Fibroblast of skin of back (primary cell): ENCODE measurements at regions not wholly inside any gene's neighbourhood (a gene's known extent, or its start where the extent isn't known, plus 50 kb on each side); places are given as distances from the start of the nearest gene placed in this dataset.
A peak's percentile ranks its signal among the peaks of the same experiment; 100 is the strongest.

Experiments
- DNase-seq: peaks from one replicate; pipeline ENCODE4 v3.0.0-alpha.2; 2013

DNA sequence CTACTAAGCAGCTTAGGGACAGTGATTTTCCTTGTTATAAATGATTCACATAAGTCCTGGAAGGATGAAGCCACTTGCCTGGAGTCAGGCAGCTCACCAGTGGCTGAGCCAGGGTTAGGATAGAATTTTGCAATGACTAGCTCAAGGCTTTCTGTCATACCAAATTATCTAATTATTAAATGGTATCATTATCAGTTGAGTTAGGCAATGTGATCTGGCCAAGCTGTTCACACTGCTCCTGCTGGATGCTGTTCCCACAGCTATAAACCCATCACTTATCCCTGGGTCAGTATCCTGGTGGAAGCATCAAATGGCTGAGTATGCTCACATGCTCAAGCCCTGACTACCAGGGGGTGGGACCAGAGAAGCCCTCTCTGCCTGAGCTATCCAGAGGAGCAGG lies 235.2 kb downstream of the MTX2 start:
- no peak for DNase-seq

DNA sequence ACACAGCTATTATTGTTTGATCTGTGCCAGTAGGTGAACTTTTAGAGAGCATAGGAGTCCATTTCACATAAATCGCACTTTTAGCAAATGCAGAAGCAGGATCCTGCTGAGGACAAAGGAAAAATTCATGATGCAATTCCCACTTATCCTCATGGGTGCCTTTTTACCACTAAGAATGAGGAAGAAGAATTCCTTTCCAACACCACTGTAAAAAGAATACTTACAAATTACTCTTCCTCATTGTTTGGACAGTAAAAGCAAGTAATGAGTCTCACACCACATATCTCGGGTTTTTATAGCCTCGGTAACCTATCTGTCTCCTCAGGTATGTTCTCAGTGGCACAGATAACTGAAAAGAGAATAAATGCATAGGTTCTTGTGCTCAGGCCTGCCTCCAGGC lies 238.5 kb downstream of the MTX2 start:
- peak; percentile 67 for DNase-seq

DNA sequence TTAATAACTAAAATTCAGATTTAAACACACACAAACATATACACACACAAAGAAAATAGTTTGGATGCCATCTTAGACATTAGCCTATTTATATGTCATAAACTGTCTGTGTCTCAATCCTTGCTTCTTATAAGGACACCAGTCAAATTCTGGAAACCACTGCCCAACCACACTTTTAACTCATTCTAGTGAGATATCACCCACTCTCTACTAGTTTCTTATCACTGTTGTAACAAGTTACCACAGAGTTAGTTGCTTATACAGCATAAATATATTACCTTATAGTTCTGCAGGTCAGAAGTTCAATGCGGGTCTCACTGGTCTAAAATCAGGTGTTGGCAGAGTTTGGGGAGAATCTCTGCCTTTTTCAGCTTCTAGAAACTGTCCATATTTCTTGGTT lies 239.1 kb downstream of the MTX2 start:
- DNase-seq, result no peak

DNA sequence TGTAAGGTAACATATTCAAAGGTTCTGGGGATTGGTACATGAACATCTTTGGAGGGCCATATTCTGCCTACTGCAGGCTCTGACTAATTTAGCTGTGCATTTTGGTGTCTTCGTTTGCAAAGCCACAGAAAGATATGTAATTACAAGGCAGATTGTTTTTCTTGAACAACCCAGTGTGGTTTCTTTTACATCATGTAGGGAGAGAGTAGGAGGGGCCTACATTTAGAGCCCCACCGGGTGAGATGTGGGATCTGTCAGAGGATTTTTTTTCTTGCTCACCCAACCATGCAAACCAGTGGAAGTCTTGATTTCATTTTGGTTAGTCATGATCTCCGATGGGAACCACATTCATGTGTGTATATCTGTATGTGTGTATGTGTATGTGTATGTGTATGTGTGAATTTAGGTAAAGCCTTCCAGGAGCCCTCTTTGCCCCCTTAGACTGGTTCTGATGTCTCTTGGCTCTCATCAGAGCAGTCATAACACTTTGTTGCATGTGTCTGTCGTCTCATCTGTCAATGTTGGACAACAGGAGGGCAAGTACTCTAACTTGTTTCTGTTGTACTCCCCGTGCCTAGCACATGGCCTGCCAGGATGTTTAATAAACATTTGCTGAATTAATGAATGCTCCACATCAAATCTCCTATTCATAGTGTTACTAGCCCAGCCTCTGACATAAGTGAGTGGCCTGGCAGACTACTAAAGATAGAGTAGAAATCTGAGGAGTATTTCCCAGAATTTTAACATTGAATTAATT lies 239.9 kb downstream of the MTX2 start:
- peak; percentile 62 for DNase-seq

DNA sequence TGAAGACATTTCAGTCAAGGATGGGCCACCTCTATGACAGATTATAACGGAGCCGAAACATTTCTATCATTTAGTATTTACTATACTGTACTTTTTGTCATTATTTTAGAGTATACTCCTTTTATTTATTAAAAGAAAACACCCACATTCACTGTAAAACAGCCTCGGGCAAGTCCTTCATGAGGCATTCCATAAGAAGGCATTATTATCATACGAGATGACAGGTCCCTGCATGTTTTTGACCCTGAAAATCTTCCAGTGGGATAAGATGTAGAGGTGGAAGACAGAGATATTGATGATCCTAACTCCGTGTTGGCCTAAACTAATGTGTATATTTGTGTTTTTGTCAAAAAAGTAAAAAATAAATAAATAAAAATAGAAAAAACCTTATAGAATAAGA lies 245.0 kb downstream of the MTX2 start:
- no peak for DNase-seq

DNA sequence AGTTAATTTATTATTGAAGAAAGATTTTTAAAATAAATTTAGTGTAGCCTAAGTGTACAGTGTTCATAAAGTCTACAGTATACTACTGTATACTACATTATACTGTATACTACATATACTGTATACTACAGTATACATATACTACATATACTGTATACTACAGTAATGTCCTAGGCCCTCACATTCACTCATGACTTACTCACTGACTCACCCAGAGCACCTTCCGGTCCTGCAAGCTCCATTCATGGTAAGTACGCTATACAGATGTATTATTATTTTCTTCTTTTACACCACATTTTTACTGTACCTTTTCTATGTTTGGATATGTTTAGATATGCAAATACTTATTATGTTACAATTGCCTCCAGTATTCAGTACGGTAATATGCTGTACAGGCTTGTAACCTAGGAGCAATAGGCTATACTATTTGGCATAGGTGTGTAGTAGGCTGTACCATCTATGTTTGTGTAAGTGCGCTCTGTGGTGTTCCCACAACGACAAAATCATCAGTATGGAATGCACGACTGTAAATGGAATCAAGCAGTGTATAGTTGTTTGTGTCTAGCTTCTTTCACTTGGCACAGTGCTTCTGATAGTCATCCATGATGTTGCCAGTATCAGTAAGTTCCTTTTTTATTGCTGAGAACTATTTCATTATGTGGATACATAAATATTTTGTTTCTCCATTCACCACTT lies 245.7 kb downstream of the MTX2 start:
- peak; percentile 20 for DNase-seq

DNA sequence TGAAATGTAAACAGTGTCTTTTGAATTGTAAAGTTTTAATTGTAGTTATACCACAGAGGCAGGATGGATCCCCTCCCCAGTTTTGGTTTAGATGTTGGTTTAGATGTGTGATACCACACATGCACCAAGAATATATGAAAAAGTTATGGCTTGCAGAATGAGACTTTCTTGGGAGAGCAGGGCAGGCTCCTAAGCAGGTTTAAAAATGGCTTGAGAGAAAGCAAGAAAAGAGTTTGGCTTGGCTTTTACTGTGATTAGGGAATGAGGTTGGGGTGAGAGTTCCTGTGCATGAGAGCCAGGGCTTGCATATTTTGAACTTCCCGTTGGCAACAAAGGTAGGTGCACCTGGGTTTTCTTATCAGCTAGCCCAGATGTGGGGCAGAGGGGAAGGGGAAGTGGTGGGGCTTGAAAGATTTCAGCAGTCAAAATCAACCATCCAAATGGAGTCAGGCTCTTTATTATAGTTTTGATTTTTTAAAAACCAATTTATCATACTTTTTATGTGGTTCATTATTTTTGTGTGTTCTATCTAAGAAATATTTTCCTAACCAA lies 246.9 kb downstream of the MTX2 start:
- no peak for DNase-seq

DNA sequence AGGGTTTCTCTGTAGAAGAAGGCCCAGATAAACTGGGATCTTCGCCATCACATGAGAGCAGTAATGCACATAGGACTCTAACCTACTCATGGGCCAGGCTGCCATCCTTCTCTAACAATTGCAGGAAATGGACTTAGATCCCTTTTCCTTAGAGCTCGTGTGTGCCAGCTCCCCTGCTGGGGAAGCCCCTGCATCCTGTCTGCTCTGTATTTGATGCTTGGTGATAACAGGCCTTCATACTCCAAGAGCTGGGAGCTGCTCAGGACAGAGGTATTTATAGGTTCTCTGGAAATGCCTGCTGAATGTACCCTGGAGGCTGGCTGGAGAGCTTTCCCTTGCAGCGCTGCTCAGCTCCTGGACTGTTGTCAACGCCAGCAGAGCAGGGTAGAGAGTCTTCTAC lies 249.6 kb downstream of the MTX2 start:
- peak; percentile 42 for DNase-seq

DNA sequence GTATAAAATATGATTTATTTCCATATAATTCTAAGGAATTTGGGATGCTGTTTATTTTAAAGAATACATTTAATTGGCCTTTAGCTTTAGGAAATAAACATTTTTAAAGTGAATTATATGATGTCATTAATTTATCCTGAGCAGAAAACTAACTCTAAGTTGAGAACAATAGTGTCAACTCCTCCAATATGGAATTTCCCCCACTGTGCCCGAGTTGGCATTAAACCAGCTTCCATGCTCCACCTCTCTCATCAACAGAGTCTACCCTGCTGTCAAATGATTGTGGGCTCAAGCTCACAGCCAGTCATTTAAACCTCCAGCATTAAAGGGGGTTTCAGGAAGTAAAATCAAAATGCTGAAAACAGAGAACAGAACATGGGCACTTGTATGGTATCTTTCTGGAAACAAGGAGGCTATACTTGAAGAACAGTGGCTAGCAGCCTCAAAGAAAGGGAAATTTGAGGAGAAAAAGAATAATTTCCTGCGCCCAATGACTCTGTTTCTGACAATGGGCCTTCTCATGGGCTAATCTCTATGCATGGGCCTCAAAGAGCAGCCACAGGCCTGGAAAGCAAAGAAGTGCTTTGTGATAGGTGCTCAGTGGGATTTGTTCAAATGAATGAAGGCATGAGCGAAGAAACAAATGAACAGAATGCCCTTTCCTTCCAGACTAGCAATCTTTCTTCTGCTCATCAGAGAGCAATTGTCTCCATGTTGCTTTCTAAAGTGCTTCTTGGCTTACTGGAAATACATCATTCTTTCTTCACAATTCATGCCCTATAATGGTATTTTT lies 252.8 kb downstream of the MTX2 start:
- no peak for DNase-seq

DNA sequence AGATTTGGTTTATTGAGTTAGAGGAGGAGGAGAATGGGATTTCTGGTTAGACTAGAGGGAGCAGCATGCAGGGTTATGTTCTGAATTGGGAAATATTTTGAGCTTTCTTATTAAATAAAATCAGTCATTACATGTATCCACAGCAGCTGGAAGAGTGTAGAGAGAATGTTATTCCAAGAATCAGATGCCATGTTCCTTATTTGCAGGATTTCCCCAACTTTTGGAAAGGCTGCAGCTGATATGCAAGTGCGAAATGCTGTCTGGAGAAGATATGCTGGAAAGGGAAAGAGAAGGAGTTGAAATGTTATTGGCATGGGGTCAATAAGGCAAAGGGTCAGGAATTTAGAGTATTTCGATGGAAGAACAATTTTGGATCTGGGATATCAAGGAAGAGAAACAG lies 255.8 kb downstream of the MTX2 start:
- no peak for DNase-seq

DNA sequence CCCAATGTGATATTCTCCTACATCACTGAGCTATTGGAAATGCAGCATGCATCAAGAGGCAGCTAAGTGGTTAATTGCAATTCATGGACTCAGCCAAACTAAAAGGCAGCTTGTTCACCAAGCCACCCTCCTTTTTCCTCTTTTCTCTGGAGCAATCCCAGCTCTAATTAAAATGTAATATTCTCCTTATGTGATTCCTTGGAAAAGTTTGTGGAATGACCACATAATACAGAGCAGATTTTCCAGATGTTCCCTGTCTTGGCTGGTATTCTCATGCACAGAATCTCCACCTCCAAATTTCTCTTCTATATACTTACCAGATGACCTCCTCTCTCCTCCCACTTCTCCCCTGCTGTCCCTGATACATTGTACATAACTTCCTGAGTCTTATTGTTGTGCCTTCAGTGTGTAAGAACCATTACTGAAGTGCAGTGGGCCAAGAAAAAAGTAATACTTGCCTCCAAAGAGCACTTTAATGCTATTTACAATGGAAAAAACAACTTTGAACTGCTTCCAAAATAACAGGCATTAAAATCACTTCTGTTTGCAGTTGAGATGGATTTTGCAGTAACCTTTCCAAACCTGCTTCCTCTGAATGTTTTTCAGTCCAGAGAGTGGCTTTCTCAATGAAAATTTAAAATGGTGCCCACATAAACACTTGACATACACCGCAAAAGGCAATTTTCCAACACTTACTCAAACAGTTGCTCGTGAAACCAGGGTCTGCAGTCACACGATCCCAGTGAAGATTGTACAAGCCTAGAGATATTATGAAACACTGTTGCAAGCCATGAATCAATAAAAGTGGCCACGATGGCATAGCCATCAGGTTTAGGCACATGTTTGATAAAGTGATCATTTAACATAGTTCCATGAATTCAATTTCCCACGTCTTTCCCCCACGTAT lies 258.0 kb downstream of the MTX2 start:
- DNase-seq, result no peak

DNA sequence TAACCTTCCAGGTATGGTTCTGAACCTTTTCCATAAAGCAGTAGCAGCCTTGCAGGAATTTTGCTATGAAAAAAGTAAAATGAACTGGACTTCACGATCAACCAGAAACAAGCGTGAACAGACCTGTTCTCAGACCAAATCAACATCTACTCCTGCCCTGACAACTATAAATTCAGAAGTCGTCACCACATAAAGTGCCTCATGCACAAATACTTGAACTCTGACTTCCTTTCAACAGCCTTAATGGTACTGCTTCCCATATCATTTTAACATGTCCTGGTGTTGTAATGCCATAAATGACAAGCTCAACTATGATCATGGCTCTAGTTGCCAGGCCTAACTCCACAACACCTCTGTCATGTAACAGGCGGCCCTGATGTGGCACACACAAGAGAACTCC lies 262.4 kb downstream of the MTX2 start:
- DNase-seq, result no peak

DNA sequence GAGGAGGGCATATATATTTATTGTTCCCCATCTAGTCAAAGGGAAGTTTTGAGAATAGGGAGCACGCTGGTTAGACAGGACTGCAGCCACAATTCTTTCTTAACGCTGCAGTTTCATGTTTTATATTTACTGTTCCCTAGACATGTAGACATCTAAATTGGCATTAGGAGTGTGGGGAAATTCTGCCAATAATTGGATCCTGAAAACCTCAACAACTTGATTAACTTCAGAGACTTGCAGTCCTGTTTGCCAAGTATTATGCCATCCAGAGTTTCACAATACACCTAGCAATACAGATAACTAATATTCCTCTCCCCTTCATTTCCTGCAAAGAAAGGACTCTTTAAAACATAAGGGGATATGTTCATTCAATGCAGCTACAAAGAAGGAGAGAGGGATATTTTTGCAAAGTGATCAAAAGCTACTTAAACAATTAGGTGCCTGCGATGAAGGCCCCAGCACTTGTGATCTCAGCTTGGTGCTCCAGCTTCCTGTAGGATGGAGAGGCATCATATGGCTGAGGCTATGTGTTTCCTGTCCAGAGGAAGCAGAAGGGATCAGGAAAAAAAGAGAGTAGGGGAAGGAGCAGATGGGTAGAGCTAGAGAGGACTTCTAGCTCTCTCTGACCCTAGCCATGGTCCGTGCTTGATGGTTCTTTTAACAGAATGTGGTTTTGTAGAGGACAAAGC lies 264.4 kb downstream of the MTX2 start:
- DNase-seq, result no peak

DNA sequence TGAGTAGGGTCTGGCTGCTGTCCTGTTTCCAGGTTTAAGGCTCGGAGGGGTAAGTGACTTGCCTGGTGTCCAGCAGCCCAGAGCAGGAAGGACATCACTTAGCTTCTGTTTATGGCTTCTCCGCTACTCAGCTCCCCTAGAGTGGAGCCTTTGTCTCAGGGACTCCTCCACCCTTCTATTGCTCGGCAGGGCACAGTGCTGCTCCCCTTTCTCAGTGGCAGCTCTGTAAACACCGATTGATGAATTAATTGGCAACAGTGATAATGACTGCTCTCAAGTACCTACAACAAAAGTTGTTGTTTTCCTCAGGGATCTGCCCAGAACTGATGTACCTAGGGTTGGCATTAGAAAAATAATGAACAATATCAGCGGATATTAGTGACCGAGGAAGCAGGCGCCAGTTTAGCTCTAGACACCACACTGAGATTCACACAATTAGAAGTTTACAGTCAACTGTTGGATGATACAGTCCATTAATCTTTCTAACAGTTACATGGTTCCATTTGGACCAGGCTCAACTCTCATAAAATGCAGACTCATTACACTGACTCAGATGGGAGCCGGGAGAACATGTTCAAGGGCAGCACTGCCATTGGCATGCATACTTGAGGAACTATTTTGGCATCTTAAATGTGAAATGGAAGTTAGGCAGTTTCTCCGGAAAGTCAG lies 265.7 kb downstream of the MTX2 start:
- DNase-seq, result peak; percentile 40

DNA sequence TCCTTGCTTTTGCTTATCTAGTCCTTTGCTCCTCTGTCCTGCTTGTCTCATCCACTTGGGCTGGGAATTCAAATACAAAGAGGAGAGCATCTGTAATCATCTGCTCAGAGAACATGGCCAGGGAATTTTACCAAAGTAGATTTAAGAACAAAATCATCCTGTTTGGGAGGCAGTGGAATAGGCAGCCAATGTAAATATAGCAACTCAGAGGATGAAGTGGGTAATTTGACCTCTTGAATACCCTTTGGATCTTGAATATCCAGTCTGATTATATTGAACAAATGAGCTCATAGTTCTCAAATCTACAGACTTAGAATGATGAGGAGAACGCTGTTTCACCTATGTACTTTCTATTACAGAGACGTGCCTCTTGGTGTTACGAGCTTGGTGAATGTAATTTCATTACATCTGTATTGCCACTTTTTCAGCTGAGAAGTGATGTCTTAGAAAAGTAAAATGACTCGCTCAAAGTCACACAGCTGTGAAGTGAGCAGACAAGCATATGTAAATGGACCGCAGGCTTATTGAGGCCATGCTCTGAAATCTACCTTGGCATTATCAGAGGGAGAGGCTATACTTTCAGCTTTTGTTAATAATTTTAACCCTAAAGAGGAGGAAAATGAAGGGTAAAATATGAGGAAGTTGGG lies 266.3 kb downstream of the MTX2 start:
- no peak for DNase-seq

DNA sequence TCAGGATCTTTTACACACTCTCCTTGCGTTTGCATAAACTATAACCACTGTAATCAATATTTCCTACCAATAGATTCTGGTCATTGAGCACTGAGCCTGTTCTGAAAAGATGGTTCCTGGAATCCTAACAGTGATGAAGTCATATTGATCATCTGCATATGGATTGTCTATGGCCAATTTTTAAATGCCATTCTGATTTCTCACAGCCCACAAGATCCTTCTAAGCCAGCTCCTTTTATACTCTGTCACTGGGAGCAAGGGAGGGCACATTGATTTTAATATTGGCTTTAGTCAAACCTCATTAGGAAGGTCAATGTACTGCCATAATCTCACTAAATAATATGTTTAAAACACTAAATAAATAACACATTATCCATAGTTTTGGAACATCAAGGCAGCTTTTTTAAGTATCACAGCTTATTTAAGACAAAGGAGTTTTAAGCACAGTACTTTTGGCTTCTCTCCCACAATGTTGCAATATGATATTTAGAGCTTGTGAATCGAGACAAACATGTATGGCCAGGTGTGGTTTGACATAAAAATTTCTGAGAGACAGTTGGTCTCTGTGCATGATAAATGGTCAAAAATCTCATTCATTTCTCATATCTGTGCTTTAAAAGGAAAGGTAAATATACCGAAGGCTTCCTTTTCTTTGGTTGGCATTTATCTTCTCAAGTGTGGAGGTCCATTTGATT lies 267.3 kb downstream of the MTX2 start:
- DNase-seq, result peak; percentile 15

DNA sequence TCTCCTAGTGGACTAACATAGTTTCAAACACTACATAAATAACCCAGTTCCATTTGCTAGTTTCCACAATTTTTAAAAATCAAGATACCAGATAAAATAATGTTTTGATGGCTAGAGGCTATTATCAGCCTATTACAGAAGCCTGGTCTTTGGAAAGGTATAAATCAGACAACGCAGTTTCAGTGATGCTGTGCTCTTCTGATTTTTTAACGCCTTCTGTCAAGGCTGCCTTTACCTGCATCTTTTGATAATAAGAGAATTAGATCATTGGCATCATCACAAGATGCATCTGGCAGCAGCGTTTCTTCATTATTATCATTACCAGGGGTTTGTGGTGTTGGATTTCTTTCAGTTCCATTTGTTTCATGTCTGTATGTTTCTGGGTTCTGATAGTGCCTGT lies 268.7 kb downstream of the MTX2 start:
- DNase-seq, result no peak

DNA sequence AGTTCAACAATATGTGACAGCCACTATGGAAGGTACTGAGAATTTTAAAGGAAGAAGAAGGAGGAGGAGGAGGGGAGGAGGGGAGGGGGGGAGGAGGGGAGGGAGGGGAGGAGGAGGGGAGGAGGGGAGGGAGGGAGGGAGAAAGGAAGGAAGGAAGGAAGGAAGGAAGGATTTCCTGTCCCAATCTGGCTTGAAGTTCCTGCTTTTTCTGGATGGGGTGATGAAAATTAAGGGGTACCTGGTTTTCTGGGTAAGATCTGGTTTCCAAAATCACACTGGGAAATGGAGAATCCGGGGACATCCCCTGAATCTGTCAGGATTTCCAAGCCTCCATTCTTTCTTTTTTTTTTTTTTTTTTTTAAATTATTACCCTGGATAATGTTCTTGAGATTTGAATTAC lies 271.8 kb downstream of the MTX2 start:
- no peak for DNase-seq

DNA sequence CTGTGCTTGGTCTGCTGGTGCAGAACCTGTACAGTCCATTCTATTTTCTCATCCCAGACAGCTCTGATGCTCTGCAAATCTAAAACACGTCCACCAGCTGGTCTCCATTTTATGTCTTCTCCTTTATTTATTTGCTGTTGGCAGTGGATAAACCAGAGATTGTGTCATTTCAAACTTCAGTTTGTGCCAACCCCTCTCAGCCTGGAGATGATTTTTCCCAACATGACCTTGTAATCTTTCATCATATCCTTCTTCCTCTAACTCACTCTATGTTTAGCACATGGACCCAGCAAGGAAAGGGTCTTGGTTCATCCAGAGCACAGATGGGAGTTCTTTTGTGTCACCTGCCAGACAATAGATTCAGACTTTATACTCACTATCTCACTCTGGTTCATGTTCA lies 273.2 kb downstream of the MTX2 start:
- no peak for DNase-seq

DNA sequence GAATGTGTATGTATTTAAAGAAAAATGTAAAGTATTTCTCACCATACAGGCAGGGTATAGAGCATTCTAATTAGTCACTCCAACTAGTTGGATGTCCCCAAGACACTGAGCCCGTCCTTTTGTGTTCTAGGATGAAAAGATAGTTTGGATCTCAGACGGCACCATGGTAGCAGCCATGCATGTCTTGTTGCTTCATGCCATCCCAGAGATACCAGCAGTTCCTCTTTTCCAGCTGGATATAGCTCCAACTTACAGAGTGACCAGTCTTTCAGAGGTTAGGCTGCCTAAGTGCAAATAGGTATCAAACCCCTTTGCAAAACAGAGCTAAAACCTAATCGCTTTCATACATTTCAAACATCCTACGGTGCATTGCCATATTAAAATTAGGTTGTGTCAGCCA lies 275.3 kb downstream of the MTX2 start:
- no peak for DNase-seq
